RWPE1 (cell line): ENCODE measurements at regions not wholly inside any gene's neighbourhood (a gene's known extent, or its start where the extent isn't known, plus 50 kb on each side); places are given as distances from the start of the nearest gene placed in this dataset.

ENCODE experiments used
- CTCF ChIA-PET: fragments of 350-600 bp; sonication (Branson Sonifier 250); formaldehyde crosslinking; extraction: SDS; loops from one replicate; lab custom pipeline; 2021; lab: Yijun Ruan, JAX
- POLR2A ChIA-PET: fragments of 400-600 bp; formaldehyde crosslinking; extraction: SDS; loops from one replicate; lab custom pipeline; 2020; ENCODE audit warnings: antibody characterized with exemption; ENCODE audit not compliant: low non-redundant PET; lab: Yijun Ruan, JAX
- DNase-seq: peaks from one replicate; pipeline ENCODE4 v3.0.0; 2012; ENCODE audit warnings: low spot score
- H3K27ac ChIP-seq: fragments of 450-650 bp; 2 replicates; pipeline ENCODE4 v1.5.1; 2017
- CTCF ChIP-seq: fragments of 450-650 bp; conservative IDR thresholded peaks from 2 replicates; pipeline ENCODE4 v1.5.1; 2017; ENCODE audit warnings: low read depth, mild to moderate bottlenecking

DNA sequence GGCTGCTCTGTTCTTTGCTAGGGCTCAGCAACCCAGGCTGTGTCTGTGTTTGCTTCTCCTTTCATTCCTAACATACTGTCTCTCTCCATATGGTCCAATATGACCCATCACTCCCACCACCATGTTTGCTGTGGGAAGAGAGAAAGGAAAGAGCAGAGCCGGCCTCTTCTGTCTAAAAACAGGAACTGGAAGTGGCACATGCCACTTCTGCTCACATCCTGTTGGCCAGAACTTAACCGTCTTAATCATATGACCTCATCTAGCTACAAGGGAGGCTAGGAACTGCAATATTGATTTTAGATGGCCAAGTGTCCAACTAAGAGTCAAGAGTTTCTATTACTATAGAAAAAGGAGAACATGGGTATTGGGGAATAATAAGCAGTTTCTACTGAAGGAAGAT, 212.5 kb upstream of the CHD6 start:
- H3K27ac ChIP-seq: no peak overlapping the region
- DNase-seq: no peak
- ChIA-PET CTCF (no interaction called here), POLR2A (no interaction called here)
- TF ChIP-seq CTCF: no peak

DNA sequence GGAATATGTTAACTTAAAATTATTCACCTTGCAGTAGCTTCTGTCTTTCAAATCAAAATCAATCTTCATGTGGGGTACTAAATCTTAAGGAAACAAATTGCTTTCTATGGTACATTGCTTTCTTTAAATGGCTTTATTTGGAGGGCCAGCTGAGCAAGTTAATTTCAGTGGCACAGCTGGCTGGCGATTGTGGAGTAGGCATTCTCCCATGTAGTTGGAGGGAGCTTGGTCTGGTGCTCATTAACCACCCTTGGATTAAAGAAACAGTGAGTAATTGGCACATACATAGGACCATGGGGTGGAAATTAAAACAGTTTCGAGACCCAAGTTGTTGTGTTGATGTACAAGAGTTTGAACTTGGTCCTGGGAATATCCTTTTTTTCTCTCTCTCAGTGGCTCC, 201.3 kb upstream of the CHD6 start:
- CTCF ChIA-PET: interaction anchor here (0.6 kb wide), 1 partner anchor 149 kb away, joined by 3 read pairs; no protein-coding TSS in a partner anchor
- TF ChIP-seq CTCF: no peak
- DNase-seq: no peak
- POLR2A ChIA-PET: interaction anchor here (0.5 kb wide), 1 partner anchor 1541 kb away, joined by 6 read pairs; no protein-coding TSS in a partner anchor
- H3K27ac ChIP-seq: no peak overlapping the region

GRCh38 chr20:41818991-41819390, 200.8 kb upstream of the CHD6 start:
- H3K27ac ChIP-seq: no peak overlapping the region
- ChIA-PET CTCF (no interaction called here), POLR2A (no interaction called here)
- TF ChIP-seq CTCF: no peak
- no peak for DNase-seq

DNA sequence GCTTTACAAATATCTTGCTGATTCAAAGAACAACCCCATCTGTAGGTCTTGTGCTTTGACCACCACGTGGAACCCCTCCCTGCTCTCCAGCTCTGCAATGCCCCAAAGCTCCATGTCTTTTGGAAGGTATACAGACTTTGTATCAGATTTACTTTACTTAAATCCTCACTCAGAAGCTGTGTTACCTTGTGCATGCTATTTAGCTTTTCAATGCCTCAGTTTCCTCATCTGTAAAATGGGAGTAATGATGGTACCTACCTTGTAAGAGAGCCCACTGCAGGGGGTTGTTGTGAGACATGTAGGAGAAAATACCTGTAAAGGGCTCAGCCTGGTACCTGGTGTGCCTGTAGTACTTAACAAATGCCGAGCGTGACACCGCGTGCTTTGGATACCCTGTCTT, 200.2 kb upstream of the CHD6 start:
- CTCF ChIA-PET: no interaction called here
- DNase-seq: no peak
- H3K27ac ChIP-seq: no peak overlapping the region
- POLR2A ChIA-PET: no interaction called here
- no peak for TF ChIP-seq CTCF

DNA sequence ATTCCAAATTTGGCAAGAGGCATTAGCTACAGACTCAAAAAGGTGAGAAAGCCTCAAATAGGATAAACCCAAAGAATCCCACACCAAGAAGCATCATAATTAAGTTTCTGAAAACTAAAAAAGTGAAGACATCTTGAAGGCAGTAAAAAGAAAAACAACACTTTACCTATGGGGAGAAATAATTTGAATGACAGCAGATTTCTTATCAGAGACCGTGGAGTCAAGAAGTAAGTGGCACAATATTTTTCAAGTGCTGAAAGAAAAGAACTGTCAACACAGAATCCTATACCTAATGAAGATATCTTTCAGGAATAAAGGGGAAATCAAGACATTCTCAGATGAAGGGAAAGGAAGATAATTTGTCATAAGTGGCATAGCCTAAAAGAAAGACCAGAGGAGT, 193.3 kb upstream of the CHD6 start:
- H3K27ac ChIP-seq: no peak overlapping the region
- no peak for TF ChIP-seq CTCF
- ChIA-PET CTCF (no interaction called here), POLR2A (no interaction called here)
- DNase-seq: no peak

- TF ChIP-seq CTCF: no peak
- no peak overlapping the region for H3K27ac ChIP-seq
- ChIA-PET CTCF (interaction anchor here (0.6 to 1.1 kb wide), 4 partner anchors 61 to 1392 kb away, joined by 3 read pairs; no protein-coding TSS in a partner anchor), POLR2A (no interaction called here)
- no peak for DNase-seq
These were observed 181.9 kb upstream of the CHD6 start for GRCh38 chr20:41800040-41800439.
